Activated T-helper 2 cell treated with anti-CD3 and anti-CD28 coated beads, Interferon-gamma antibody, Interleukin-2, Interleukin-4, amounts not matched to agents 10 μg/mL and 5 μg/mL and 100 μg/mL, durations not matched to agents 14 hours and 24 hours and 36 hours (primary cell): ENCODE measurements at regions not wholly inside any gene's neighbourhood (a gene's known extent, or its start where the extent isn't known, plus 50 kb on each side); places are given as distances from the start of the nearest gene placed in this dataset.

ENCODE experiments used
- DNase-seq: peaks from one replicate; pipeline ENCODE4 v3.0.0; 2021; ENCODE audit warnings: low spot score
- H3K27ac Mint-ChIP-seq: one replicate; pipeline ENCODE4 v1.8.0; 2021; ENCODE audit warnings: mixed read lengths
- H3K27me3 Mint-ChIP-seq: one replicate; pipeline ENCODE4 v1.8.0; 2021; ENCODE audit warnings: low read depth, mixed read lengths
- H3K36me3 Mint-ChIP-seq: one replicate; pipeline ENCODE4 v1.8.0; 2021; ENCODE audit warnings: low read depth, mixed read lengths
- H3K4me1 Mint-ChIP-seq: one replicate; pipeline ENCODE4 v1.8.0; 2021; ENCODE audit warnings: low read depth, mixed read lengths
- H3K4me3 Mint-ChIP-seq: one replicate; pipeline ENCODE4 v1.8.0; 2021; ENCODE audit warnings: low read depth, mild to moderate bottlenecking, moderate library complexity, mixed read lengths
- H3K9me3 Mint-ChIP-seq: one replicate; pipeline ENCODE4 v1.8.0; 2021; ENCODE audit warnings: mixed read lengths
- intact Hi-C: fragments of 100-400 bp; cut with micrococcal nuclease; formaldehyde crosslinking; loops from one replicate; pipeline ENCODE4 v1.15.1; 2023

DNA sequence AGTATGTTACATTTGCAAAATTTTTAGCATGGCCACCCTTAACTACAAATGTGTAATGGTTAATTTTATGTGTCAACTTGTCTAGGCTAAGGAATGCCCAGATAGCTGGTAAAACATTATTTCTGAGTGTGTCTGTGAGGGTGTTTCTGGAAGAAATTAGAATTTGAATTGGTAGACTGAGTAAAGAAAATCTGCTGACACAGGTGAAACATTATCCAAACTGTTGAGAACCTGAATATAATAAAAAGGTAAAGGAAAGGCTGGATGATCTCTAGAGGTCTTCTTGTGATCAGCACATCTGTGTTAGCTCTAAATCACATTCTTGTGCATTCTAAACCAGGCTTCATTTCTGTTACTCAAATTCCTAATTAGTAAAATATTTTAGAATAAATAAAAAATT lies 100.8 kb downstream of the UCHL5 start:
- Mint-ChIP-seq H3K27ac (no peak overlapping the region), H3K4me1 (peaks cover 8% of the 10 kb centered on the region), H3K4me3 (no peak overlapping the region), H3K9me3 (no peaks in the 10 kb centered on the region), H3K36me3 (no peaks in the 10 kb centered on the region), H3K27me3 (no peaks in the 10 kb centered on the region)
- DNase-seq = no peak
- intact Hi-C loops = no loop called here

DNA sequence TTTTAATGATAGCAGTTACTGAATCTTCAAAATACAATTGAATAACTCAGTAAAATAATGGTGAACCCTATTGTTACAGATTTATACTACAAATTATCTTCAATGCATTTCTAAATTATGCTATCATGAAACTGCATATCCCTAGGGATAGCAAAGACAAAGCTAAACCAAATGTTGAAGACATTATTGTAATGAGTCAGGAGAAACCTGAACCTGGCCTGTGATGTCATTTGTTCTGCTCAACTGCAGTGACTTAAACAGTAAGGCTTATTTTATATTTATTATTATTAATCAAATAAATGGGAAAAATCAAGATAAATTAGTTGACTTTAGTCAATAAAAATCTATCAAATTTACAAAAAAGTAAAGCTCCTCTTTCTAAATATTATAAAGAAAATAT lies 100.3 kb downstream of the UCHL5 start:
- Mint-ChIP-seq H3K9me3 (no peaks in the 10 kb centered on the region), H3K4me1 (peaks cover 8% of the 10 kb centered on the region), H3K4me3 (no peak overlapping the region), H3K27me3 (no peaks in the 10 kb centered on the region), H3K36me3 (no peaks in the 10 kb centered on the region), H3K27ac (no peak overlapping the region)
- no peak for DNase-seq
- intact Hi-C loops = no loop called here

DNA sequence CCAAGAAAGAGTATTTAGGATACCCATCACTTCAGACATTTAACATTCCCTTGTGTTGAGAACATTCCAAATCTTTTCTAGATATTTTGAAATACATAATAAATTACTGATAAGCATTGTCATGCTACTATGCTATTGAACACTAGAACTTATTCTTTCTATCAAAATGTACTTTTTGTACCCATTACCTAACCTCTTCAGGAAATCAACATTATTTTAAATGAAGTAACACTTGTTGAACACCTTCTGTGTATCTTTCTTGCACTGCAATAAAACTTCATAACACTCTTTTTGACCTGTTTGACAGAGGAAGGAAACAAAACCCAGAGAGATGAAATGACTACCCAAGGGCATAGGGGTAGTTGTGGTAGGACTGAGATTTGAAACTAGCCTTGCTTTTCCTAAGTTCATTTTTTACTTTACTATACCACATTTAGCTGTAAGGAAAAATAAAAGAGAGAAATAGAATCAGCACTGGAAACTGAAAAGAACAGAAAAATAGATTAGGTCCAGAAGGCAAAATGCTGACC lies 99.4 kb downstream of the UCHL5 start:
- no peaks in the 10 kb centered on the region for H3K36me3 Mint-ChIP-seq
- intact Hi-C loops = no loop called here
- H3K27me3 Mint-ChIP-seq = no peaks in the 10 kb centered on the region
- H3K4me1 Mint-ChIP-seq = peaks cover 8% of the 10 kb centered on the region
- DNase-seq = no peak
- H3K4me3 Mint-ChIP-seq = no peak overlapping the region
- H3K9me3 Mint-ChIP-seq = no peaks in the 10 kb centered on the region
- no peak overlapping the region for H3K27ac Mint-ChIP-seq
